PC-3 (cell line): ENCODE measurements at regions not wholly inside any gene's neighbourhood (a gene's known extent, or its start where the extent isn't known, plus 50 kb on each side); places are given as distances from the start of the nearest gene placed in this dataset.

ENCODE experiments used
- EZH2phosphoT487 ChIP-seq: fragments of 300-600 bp; sonication (generic); IDR thresholded peaks from 2 replicates; pipeline ENCODE4 v1.6.1; 2018; ENCODE audit warnings: mild to moderate bottlenecking, antibody characterized with exemption, low read length, borderline replicate concordance
- TF ChIP-seq, protein P1 (sequence below): fragments of 300-600 bp; sonication (generic); conservative IDR thresholded peaks from 2 replicates; pipeline ENCODE4 v1.5.1; 2017; ENCODE audit warnings: antibody characterized with exemption, low read depth, mild to moderate bottlenecking, low read length

DNA sequence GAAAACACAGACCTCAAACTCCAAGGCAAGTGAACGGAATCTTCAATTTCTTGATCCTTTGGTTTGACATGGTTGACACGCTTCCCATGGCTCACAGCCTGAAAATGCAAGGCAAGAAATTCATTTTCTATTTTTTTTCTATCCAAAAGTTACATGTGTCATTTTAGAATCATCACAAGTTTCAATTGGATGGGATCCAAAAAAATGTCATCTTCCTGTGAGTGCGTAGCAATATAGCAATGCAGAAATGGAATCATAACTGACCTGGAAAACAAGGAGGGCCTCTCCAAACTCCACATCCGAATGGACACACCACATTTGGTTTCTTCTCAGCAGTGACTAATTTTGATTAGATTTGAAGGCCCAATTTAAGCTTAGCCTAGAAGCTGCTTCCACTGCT lies 175.8 kb upstream of the ATP11B start:
- no peak for TF ChIP-seq EZH2phosphoT487
- TF ChIP-seq, protein P1, sequence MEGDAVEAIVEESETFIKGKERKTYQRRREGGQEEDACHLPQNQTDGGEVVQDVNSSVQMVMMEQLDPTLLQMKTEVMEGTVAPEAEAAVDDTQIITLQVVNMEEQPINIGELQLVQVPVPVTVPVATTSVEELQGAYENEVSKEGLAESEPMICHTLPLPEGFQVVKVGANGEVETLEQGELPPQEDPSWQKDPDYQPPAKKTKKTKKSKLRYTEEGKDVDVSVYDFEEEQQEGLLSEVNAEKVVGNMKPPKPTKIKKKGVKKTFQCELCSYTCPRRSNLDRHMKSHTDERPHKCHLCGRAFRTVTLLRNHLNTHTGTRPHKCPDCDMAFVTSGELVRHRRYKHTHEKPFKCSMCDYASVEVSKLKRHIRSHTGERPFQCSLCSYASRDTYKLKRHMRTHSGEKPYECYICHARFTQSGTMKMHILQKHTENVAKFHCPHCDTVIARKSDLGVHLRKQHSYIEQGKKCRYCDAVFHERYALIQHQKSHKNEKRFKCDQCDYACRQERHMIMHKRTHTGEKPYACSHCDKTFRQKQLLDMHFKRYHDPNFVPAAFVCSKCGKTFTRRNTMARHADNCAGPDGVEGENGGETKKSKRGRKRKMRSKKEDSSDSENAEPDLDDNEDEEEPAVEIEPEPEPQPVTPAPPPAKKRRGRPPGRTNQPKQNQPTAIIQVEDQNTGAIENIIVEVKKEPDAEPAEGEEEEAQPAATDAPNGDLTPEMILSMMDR, result no peak
